Right lobe of liver (tissue), 6 donors: ENCODE measurements at regions not wholly inside any gene's neighbourhood (a gene's known extent, or its start where the extent isn't known, plus 50 kb on each side); places are given as distances from the start of the nearest gene placed in this dataset.

Experiments used
- ATAC-seq, 4 donors: fragments of 200-7000 bp; cut with Tn5 transposase; one replicate each; pipeline ENCODE4 v1.9.1; 2020; ENCODE audit warnings: mild to moderate bottlenecking in 4 of 4, moderate library complexity in 4 of 4
- DNase-seq, 3 donors: peaks; one replicate each; pipeline ENCODE4 v3.0.0-alpha.2; 2020
- H3K27ac ChIP-seq, 3 donors: fragments of 200-600 bp; one replicate each; pipeline ENCODE4 v1.8.0; 2022
- H3K27me3 ChIP-seq, 2 donors: fragments of 200-600 bp; one replicate each; pipeline ENCODE4 v1.8.0; 2022
- H3K36me3 ChIP-seq, 4 donors: fragments of 200-600 bp; sonication (generic) in 1 of 4; one replicate each; pipeline versions ENCODE4 v1.5.1 to v1.8.0; 2017 to 2022; ENCODE audit warnings: control low read depth in 1 of 4
- H3K4me1 ChIP-seq, 4 donors: fragments of 200-600 bp; sonication (generic) in 1 of 4; one replicate each; pipeline versions ENCODE4 v1.5.1 to v1.8.0; 2017 to 2022; ENCODE audit warnings: control low read depth in 1 of 4
- H3K4me3 ChIP-seq, 3 donors: fragments of 200-600 bp; one replicate each; pipeline ENCODE4 v1.8.0; 2022
- H3K9me3 ChIP-seq, 4 donors: fragments of 200-600 bp; sonication (generic) in 1 of 4; one replicate each; pipeline versions ENCODE4 v1.5.1 to v1.8.0; 2017 to 2022; ENCODE audit warnings: control low read depth in 1 of 4
- CTCF ChIP-seq, 4 donors: fragments of 200-600 bp in 3 of 4; fragments of 450-650 bp in 1 of 4; IDR thresholded peaks; one replicate each; pipeline versions ENCODE4 v1.5.1 to v1.8.0; 2016 to 2022; ENCODE audit warnings: antibody characterized with exemption in 4 of 4, mild to moderate bottlenecking in 2 of 4
- POLR2A ChIP-seq: fragments of 450-650 bp; IDR thresholded peaks from one replicate; pipeline ENCODE4 v1.6.1; 2017; ENCODE audit warnings: antibody characterized with exemption, mild to moderate bottlenecking
- WGBS: methylation state at CpG from one replicate; pipeline ENCODE4 v1.1.6; 2018; ENCODE audit warnings: low coverage, low lambda C conversion rate; ENCODE audit not compliant: insufficient coverage; ENCODE audit errors: missing lambda C conversion rate; 5-methylcytosine and 5-hydroxymethylcytosine counted together
- intact Hi-C, 2 donors: fragments of 100-400 bp; cut with DNase I; formaldehyde crosslinking; loops; one replicate each; pipeline versions ENCODE4 v1.11.2 to v1.14.1; 2022
- donor health status: DM: no; HTN: yes; CAD: no.
- donor health status: DM: no; HTN: no; CAD: no.
- donor health status: DM: no; HTN: no; CAD: no.
- donor health status: DM: no; HTN: yes; CAD: no.
- donor health status: DM: no; HTN: yes; CAD: no.

DNA sequence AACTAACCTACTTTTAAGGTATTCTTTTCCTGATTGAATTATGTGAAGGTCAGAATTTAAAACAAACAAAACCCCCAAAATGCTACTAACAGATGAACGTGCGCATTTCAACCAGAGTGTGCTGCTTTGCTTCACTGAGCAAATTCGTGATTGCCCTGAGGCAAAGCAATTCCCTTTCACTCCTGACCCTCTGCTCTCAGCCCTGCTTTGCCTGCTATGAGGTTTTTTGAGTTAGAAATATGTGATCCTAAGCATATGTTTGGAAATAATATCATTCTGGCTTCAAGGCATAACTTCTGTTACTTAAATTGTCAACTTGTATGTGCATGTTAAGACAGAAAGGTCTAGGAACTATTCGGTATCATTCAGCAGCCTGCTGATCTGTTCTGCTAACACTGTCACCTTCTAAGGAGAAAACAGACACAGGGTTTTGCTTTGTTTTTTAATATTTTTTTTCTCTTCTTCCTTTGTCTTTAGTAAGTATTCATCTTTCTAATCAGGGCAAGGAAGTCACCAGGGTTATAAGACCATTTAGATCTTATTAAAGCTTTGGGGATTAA, 124.2 kb downstream of the GNAT3 start:
- ATAC-seq (peak; percentile 28 to 68 (median 58)), DNase-seq (no peak)
- intact Hi-C loops, result loop anchor here in 1 of 2 donors (10.0 kb wide), 1 partner anchor 253 kb away; the partner anchor contains the start of gene GNAI1
- 21% methylated on average over 4 of the region's 4 CpGs for WGBS
- Histone ChIP-seq H3K4me3 (peak overlapping the region in 1 of 3 donors; percentile 6), H3K4me1 (peaks cover 0 to 20% (median 11%) of the 10 kb centered on the region in 4 donors), H3K36me3 (no peaks in the 10 kb centered on the region), H3K27me3 (no peaks in the 10 kb centered on the region), H3K27ac (peak overlapping the region in 2 of 3 donors; percentile 27 to 35), H3K9me3 (no peaks in the 10 kb centered on the region)
- TF ChIP-seq CTCF (IDR thresholded peaks at IDR 0.05) (no peak), POLR2A (no peak)

DNA sequence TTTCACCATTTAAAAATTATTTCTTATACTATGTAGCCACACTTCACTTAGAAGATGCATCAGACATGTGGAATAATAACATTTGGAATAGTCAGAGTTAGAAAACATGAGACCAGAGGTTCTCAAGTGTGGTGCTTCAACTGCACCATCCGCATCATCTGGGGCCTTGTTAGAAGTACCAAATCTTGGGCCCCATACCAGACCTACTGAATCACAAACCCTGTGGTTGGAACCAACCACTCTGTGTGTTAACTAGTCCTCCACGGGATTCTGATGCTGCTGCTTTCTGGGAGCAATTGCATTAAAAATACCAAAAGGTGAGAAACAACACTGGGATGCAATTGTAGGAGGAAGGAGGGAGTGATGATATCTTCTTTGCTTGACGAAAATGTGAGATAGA, 125.2 kb downstream of the GNAT3 start:
- H3K9me3 ChIP-seq, result no peaks in the 10 kb centered on the region
- peak overlapping the region in 1 of 3 donors; percentile 56 for H3K27ac ChIP-seq
- H3K36me3 ChIP-seq, result no peaks in the 10 kb centered on the region
- TF ChIP-seq CTCF (IDR thresholded peaks at IDR 0.05) (no peak), POLR2A (no peak)
- ATAC-seq (no peak), DNase-seq (no peak)
- H3K27me3 ChIP-seq, result no peaks in the 10 kb centered on the region
- peaks cover 0 to 13% (median 8%) of the 10 kb centered on the region in 4 donors for H3K4me1 ChIP-seq
- intact Hi-C loops, result loop anchor here in 1 of 2 donors (10.0 kb wide), 1 partner anchor 252 kb away; the partner anchor contains the start of gene GNAI1
- WGBS, result 87% methylated on average over 3 of the region's 3 CpGs
- no peak overlapping the region for H3K4me3 ChIP-seq

DNA sequence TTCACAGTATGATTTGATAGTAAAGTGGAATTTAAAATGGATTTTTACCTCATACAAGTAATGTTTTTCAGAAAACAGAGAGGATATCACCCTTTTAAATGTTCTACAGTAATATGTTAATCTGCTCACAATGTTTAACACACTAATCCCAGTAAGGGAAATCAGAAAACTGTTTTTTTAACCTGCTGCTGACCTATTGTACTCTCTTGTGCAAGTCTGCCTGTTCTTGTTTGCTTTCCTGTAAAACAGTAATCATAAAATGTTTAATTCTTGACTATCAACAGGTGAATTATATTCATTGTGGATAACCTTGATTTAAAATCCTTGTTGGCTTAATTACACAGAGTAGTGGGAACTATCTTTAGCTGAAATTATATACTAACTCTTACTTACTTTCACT, 126.4 kb downstream of the GNAT3 start:
- Histone ChIP-seq H3K27me3 (no peaks in the 10 kb centered on the region), H3K27ac (peak overlapping the region; percentile 43 to 68 (median 56)), H3K4me3 (peak overlapping the region in 1 of 3 donors; percentile 14), H3K36me3 (no peaks in the 10 kb centered on the region), H3K9me3 (no peaks in the 10 kb centered on the region), H3K4me1 (peaks cover 0 to 13% (median 8%) of the 10 kb centered on the region in 4 donors)
- no peak for TF ChIP-seq CTCF (IDR thresholded peaks at IDR 0.05)
- no peak for TF ChIP-seq POLR2A
- ATAC-seq (peak; percentile 90 to 96 (median 94)), DNase-seq (no peak)
- intact Hi-C loops, result loop anchor here in 1 of 2 donors (10.0 kb wide), 1 partner anchor 251 kb away; the partner anchor contains the start of gene GNAI1

- no peak for DNase-seq
- Histone ChIP-seq H3K4me3 (no peak overlapping the region), H3K9me3 (no peaks in the 10 kb centered on the region), H3K27ac (no peak overlapping the region), H3K4me1 (peaks cover 0 to 32% (median 16%) of the 10 kb centered on the region in 4 donors), H3K27me3 (no peaks in the 10 kb centered on the region), H3K36me3 (no peaks in the 10 kb centered on the region)
- intact Hi-C loops, result loop anchor here in 1 of 2 donors (10.0 kb wide), 1 partner anchor 246 kb away; the partner anchor contains the start of gene GNAI1
- TF ChIP-seq CTCF (IDR thresholded peaks at IDR 0.05) (no peak), POLR2A (no peak)
- 100% methylated on average over 1 of the region's 1 CpG for WGBS
- no peak for ATAC-seq
Observed at GRCh38 chr7:80380957-80381356, 130.9 kb downstream of the GNAT3 start.
